Neural progenitor cell (in vitro differentiated cells): ENCODE measurements at regions not wholly inside any gene's neighbourhood (a gene's known extent, or its start where the extent isn't known, plus 50 kb on each side); places are given as distances from the start of the nearest gene placed in this dataset.

ENCODE experiments used
- DNase-seq: peaks from one replicate; pipeline ENCODE4 v3.0.0-alpha.2; 2016; ENCODE audit warnings: low spot score
- H2AFZ ChIP-seq: fragments of 200-600 bp; sonication (generic); replicated peaks from 2 replicates; pipeline ENCODE4 v1.6.1; 2016; ENCODE audit warnings: antibody characterized with exemption
- H3F3A ChIP-seq: fragments of 200-600 bp; sonication (generic); 2 replicates; pipeline ENCODE4 v1.6.1; 2016; ENCODE audit warnings: antibody characterized with exemption, low read depth
- H3K27ac ChIP-seq: fragments of 200-600 bp; sonication (generic); 2 replicates; pipeline ENCODE4 v1.5.1; 2016; ENCODE audit warnings: mild to moderate bottlenecking
- H3K27me3 ChIP-seq: fragments of 200-600 bp; sonication (generic); 2 replicates; pipeline ENCODE4 v1.6.1; 2016; ENCODE audit warnings: mild to moderate bottlenecking, moderate library complexity
- H3K36me3 ChIP-seq: fragments of 200-600 bp; sonication (generic); 2 replicates; pipeline ENCODE4 v1.5.1; 2016
- H3K4me1 ChIP-seq: fragments of 200-600 bp; sonication (generic); 2 replicates; pipeline ENCODE4 v1.6.1; 2016; ENCODE audit warnings: mixed run types
- H3K4me2 ChIP-seq: fragments of 200-600 bp; sonication (generic); 2 replicates; pipeline ENCODE4 v1.6.1; 2016
- H3K4me3 ChIP-seq: fragments of 200-600 bp; sonication (generic); 2 replicates; pipeline ENCODE4 v1.5.1; 2016
- H3K79me2 ChIP-seq: fragments of 200-600 bp; sonication (generic); 2 replicates; pipeline ENCODE4 v1.6.1; 2016; ENCODE audit warnings: low read depth
- H3K9ac ChIP-seq: fragments of 200-600 bp; sonication (generic); 2 replicates; pipeline ENCODE4 v1.6.1; 2016
- H3K9me3 ChIP-seq: fragments of 200-600 bp; sonication (generic); 2 replicates; pipeline ENCODE4 v1.5.1; 2016; ENCODE audit warnings: low read depth
- H4K20me1 ChIP-seq: fragments of 200-600 bp; sonication (generic); 2 replicates; pipeline ENCODE4 v1.6.1; 2016; ENCODE audit warnings: low read depth
- H3K27ac Mint-ChIP-seq: 3 replicates; pipeline ENCODE4 v1.8.0; 2021; ENCODE audit warnings: mixed read lengths
- H3K27me3 Mint-ChIP-seq: 2 replicates; pipeline ENCODE4 v1.8.0; 2022; ENCODE audit warnings: low read depth, mild to moderate bottlenecking, inconsistent platforms, moderate library complexity, mixed read lengths; ENCODE audit not compliant: insufficient read depth
- H3K36me3 Mint-ChIP-seq: 3 replicates; pipeline ENCODE4 v1.8.0; 2021; ENCODE audit warnings: mixed read lengths
- H3K4me1 Mint-ChIP-seq: 3 replicates; pipeline ENCODE4 v1.8.0; 2021; ENCODE audit warnings: mixed read lengths
- H3K4me3 Mint-ChIP-seq: 3 replicates; pipeline ENCODE4 v1.8.0; 2021; ENCODE audit warnings: mild to moderate bottlenecking, moderate library complexity, mixed read lengths
- H3K9me3 Mint-ChIP-seq: 3 replicates; pipeline ENCODE4 v1.8.0; 2020; ENCODE audit warnings: mixed read lengths
- EZH2 ChIP-seq: fragments of 200-600 bp; sonication (generic); IDR thresholded peaks from 2 replicates; pipeline ENCODE4 v1.6.1; 2017; ENCODE audit warnings: antibody characterized with exemption, mild to moderate bottlenecking, moderate library complexity
- EZH2phosphoT487 ChIP-seq: fragments of 200-600 bp; sonication (generic); IDR thresholded peaks from 2 replicates; pipeline ENCODE4 v1.6.1; 2017; ENCODE audit warnings: antibody characterized with exemption
- TF ChIP-seq, protein P1 (sequence below): fragments of 200-600 bp; sonication (generic); IDR thresholded peaks from 2 replicates; pipeline ENCODE4 v1.5.1; 2017; ENCODE audit warnings: antibody characterized with exemption, mild to moderate bottlenecking

DNA sequence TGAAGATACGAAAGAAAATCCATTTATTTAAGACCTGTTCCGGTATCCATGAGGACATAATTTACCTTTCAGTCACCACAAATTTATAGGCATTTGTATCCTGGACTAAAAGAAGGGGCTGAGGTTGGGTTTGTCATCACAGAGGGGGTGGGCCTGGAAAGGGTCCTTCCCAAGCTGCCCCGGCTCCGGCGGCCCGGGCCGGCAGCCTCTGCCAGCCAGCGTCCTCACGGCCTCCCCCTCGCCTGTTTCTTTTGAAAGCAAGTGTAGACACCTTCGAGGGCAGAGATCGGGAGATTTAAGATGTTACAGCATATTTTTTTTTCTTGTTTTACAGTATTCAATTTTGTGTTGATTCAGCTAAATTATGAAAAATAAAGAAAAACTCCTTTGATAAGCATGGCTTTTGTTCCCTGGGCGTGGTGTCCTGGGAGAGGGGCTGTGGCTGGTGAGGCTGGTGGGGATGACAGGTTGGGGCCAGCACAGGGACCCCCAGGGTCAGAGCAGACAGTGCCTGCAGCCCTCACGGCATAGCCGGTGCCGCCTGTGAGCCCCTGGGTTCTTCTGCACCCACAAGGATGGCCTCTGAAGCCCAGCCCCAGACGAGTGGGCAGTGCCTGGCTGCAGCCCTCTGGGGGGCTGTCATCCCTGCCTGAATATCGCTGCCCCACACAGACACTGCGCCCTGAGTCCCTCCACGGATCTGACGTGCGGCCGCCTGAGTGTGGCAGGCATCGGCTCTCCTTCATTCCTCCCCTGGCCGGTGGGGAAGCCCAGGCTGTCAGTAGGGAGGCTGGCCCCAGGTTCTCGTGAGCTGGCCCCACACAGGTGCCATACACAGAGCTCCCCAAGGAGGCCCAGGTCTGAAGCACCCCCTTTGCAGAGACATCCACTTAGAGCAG, 1075.9 kb downstream of the BRD1 start:
- TF ChIP-seq, protein P1, sequence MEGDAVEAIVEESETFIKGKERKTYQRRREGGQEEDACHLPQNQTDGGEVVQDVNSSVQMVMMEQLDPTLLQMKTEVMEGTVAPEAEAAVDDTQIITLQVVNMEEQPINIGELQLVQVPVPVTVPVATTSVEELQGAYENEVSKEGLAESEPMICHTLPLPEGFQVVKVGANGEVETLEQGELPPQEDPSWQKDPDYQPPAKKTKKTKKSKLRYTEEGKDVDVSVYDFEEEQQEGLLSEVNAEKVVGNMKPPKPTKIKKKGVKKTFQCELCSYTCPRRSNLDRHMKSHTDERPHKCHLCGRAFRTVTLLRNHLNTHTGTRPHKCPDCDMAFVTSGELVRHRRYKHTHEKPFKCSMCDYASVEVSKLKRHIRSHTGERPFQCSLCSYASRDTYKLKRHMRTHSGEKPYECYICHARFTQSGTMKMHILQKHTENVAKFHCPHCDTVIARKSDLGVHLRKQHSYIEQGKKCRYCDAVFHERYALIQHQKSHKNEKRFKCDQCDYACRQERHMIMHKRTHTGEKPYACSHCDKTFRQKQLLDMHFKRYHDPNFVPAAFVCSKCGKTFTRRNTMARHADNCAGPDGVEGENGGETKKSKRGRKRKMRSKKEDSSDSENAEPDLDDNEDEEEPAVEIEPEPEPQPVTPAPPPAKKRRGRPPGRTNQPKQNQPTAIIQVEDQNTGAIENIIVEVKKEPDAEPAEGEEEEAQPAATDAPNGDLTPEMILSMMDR = no peak
- TF ChIP-seq EZH2 (no peak), EZH2phosphoT487 (no peak)
- H3K27me3 ChIP-seq = no peaks in the 10 kb centered on the region
- no peaks in the 10 kb centered on the region for H3K9me3 ChIP-seq
- no peaks in the 10 kb centered on the region for H3K79me2 ChIP-seq
- H3K4me1 ChIP-seq = no peaks in the 10 kb centered on the region
- no peak overlapping the region for H3K9ac ChIP-seq
- DNase-seq = no peak
- no peaks in the 10 kb centered on the region for H3F3A ChIP-seq
- no peaks in the 10 kb centered on the region for H4K20me1 ChIP-seq
- no peak overlapping the region for H3K27ac ChIP-seq
- H3K9me3 Mint-ChIP-seq = no peaks in the 10 kb centered on the region
- H3K4me1 Mint-ChIP-seq = no peaks in the 10 kb centered on the region
- no peak overlapping the region for H2AFZ ChIP-seq
- no peak overlapping the region for H3K27ac Mint-ChIP-seq
- H3K4me3 Mint-ChIP-seq = no peak overlapping the region
- H3K36me3 ChIP-seq = no peaks in the 10 kb centered on the region
- H3K27me3 Mint-ChIP-seq = no peaks in the 10 kb centered on the region
- H3K36me3 Mint-ChIP-seq = peaks cover 2% of the 10 kb centered on the region
- no peak overlapping the region for H3K4me2 ChIP-seq
- no peak overlapping the region for H3K4me3 ChIP-seq

DNA sequence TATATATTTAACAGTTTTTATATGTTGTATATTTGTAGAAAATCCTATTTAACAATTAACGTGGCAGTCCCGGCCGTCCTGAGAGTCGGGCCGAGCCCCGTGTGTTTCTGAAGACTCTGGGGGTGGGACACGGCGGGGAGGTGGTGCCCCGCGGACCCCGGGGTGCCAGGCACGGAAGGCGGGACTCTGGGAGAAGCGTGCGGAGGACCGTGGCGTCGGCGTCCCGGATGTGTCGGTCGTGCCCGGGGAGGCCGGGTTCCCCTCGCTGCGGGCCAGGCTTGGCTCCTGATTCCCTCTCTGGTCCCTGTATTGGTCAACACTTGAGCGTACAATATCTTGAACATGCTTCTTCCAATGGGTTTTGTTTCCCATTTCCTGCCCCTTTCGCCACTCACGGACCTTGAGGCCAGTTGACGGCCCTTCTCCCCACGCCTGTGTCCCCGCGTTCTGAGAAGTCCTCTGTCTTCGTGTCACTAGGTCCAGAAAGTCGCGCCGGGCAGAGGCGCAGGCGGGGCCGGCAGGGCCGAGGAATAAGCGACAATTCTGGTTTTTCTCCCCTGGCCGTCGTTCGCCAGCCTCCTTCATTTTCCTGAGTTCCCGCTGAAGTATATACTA, 1076.7 kb downstream of the BRD1 start:
- no peak overlapping the region for H3K4me3 Mint-ChIP-seq

DNA sequence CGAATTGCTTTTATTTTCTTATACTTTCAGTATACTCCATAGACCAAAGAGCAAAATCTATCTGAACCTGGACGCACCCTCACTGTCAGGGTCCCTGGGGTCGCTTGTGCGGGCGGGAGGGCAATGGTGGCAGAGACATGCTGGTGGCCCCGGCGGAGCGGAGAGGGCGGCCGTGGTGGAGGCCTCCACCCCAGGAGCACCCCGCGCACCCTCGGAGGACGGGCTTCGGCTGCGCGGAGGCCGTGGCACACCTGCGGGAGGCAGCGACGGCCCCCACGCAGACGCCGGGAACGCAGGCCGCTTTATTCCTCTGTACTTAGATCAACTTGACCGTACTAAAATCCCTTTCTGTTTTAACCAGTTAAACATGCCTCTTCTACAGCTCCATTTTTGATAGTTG, 1077.4 kb downstream of the BRD1 start:
- TF ChIP-seq EZH2 (no peak), EZH2phosphoT487 (no peak)
- TF ChIP-seq, protein P1 = no peak
- no peak overlapping the region for H2AFZ ChIP-seq
- no peaks in the 10 kb centered on the region for H3K36me3 ChIP-seq
- no peaks in the 10 kb centered on the region for H3K9me3 Mint-ChIP-seq
- H3K4me1 ChIP-seq = no peaks in the 10 kb centered on the region
- no peaks in the 10 kb centered on the region for H3K4me1 Mint-ChIP-seq
- no peaks in the 10 kb centered on the region for H3K27me3 ChIP-seq
- H4K20me1 ChIP-seq = no peaks in the 10 kb centered on the region
- H3K36me3 Mint-ChIP-seq = peaks cover 2% of the 10 kb centered on the region
- H3K79me2 ChIP-seq = no peaks in the 10 kb centered on the region
- no peak overlapping the region for H3K4me3 Mint-ChIP-seq
- H3K27ac ChIP-seq = no peak overlapping the region
- H3F3A ChIP-seq = no peaks in the 10 kb centered on the region
- no peak overlapping the region for H3K4me3 ChIP-seq
- H3K4me2 ChIP-seq = no peak overlapping the region
- no peak overlapping the region for H3K9ac ChIP-seq
- H3K27me3 Mint-ChIP-seq = no peaks in the 10 kb centered on the region
- DNase-seq = no peak
- no peaks in the 10 kb centered on the region for H3K9me3 ChIP-seq
- no peak overlapping the region for H3K27ac Mint-ChIP-seq

More for the DNA sequence above, 1076.7 kb downstream of the BRD1 start:
- Histone ChIP-seq H3K9me3 (no peaks in the 10 kb centered on the region), H2AFZ (no peak overlapping the region), H3K27ac (no peak overlapping the region), H3K79me2 (no peaks in the 10 kb centered on the region), H3K27me3 (no peaks in the 10 kb centered on the region), H3K9ac (no peak overlapping the region), H3K4me3 (no peak overlapping the region), H3F3A (no peaks in the 10 kb centered on the region), H3K4me1 (no peaks in the 10 kb centered on the region), H3K4me2 (no peak overlapping the region), H4K20me1 (no peaks in the 10 kb centered on the region), H3K36me3 (no peaks in the 10 kb centered on the region)
- Mint-ChIP-seq H3K36me3 (peaks cover 2% of the 10 kb centered on the region), H3K27me3 (no peaks in the 10 kb centered on the region), H3K9me3 (no peaks in the 10 kb centered on the region), H3K4me1 (no peaks in the 10 kb centered on the region), H3K27ac (no peak overlapping the region)
- DNase-seq = no peak
- TF ChIP-seq, protein P1 = no peak
- TF ChIP-seq EZH2phosphoT487 (no peak), EZH2 (no peak)
